ENCODE measurements at regions not wholly inside any gene's neighbourhood (a gene's known extent, or its start where the extent isn't known, plus 50 kb on each side); places are given as distances from the start of the nearest gene placed in this dataset.

GRCh38 chr2:161100211-161100895 is 59.9 kb upstream of the TANK start:
- Histone ChIP-seq H3K4me2 (ENCODE audit: low read length) (no peak overlapping the region), H3K9ac (ENCODE audit: low read length) (no peak overlapping the region), H3F3A (ENCODE audit: insufficient read depth, low read length) (no peaks in the 10 kb centered on the region), H3K36me3 (ENCODE audit: insufficient read depth, low read length) (no peaks in the 10 kb centered on the region), H3K27me3 (ENCODE audit: insufficient read depth, low read length) (no peaks in the 10 kb centered on the region), H4K20me1 (ENCODE audit: insufficient read depth, low read length) (no peaks in the 10 kb centered on the region), H3K27ac (ENCODE audit: low read depth, low read length, poor library complexity, severe bottlenecking) (no peak overlapping the region), H3K9me3 (ENCODE audit: low read length) (no peaks in the 10 kb centered on the region), H2AFZ (ENCODE audit: low read length) (no peak overlapping the region), H3K4me1 (ENCODE audit: insufficient read depth, low read length, severe bottlenecking) (no peaks in the 10 kb centered on the region), H3K4me3 (ENCODE audit: low read depth, low read length, poor library complexity, severe bottlenecking) (no peak overlapping the region), H3K79me2 (ENCODE audit: insufficient read depth, low read length) (no peaks in the 10 kb centered on the region), H3K9me2 (ENCODE audit: low read depth, low read length) (no peaks in the 10 kb centered on the region)
- TF ChIP-seq EZH2 (IDR thresholded peaks at IDR 0.05; ENCODE audit: borderline replicate concordance, low read length) (no peak), CTCF (IDR thresholded peaks at IDR 0.05; ENCODE audit: low read length) (no peak)

GRCh38 chr2:161101406-161101805 is 58.8 kb upstream of the TANK start:
- no peak overlapping the region for H3K4me3 ChIP-seq (ENCODE audit: low read depth, low read length, poor library complexity, severe bottlenecking)
- H3K4me2 ChIP-seq (ENCODE audit: low read length): no peak overlapping the region

GRCh38 chr2:161102770-161103450 is 57.3 kb upstream of the TANK start:
- Histone ChIP-seq H3F3A (ENCODE audit: insufficient read depth, low read length) (no peaks in the 10 kb centered on the region), H3K4me2 (ENCODE audit: low read length) (no peak overlapping the region)

More at GRCh38 chr2:161101406-161101805, 58.8 kb upstream of the TANK start:
- Histone ChIP-seq H3K9me3 (ENCODE audit: low read length) (no peaks in the 10 kb centered on the region), H3K4me1 (ENCODE audit: insufficient read depth, low read length, severe bottlenecking) (no peaks in the 10 kb centered on the region), H3F3A (ENCODE audit: insufficient read depth, low read length) (no peaks in the 10 kb centered on the region), H3K9me2 (ENCODE audit: low read depth, low read length) (no peaks in the 10 kb centered on the region), H2AFZ (ENCODE audit: low read length) (no peak overlapping the region), H3K36me3 (ENCODE audit: insufficient read depth, low read length) (no peaks in the 10 kb centered on the region), H3K27ac (ENCODE audit: low read depth, low read length, poor library complexity, severe bottlenecking) (no peak overlapping the region), H3K79me2 (ENCODE audit: insufficient read depth, low read length) (no peaks in the 10 kb centered on the region), H4K20me1 (ENCODE audit: insufficient read depth, low read length) (no peaks in the 10 kb centered on the region), H3K9ac (ENCODE audit: low read length) (no peak overlapping the region), H3K27me3 (ENCODE audit: insufficient read depth, low read length) (no peaks in the 10 kb centered on the region)
- TF ChIP-seq EZH2 (IDR thresholded peaks at IDR 0.05; ENCODE audit: borderline replicate concordance, low read length) (no peak), CTCF (IDR thresholded peaks at IDR 0.05; ENCODE audit: low read length) (no peak)

More at GRCh38 chr2:161102770-161103450, 57.3 kb upstream of the TANK start:
- H3K36me3 ChIP-seq (ENCODE audit: insufficient read depth, low read length): no peaks in the 10 kb centered on the region
- no peaks in the 10 kb centered on the region for H3K9me3 ChIP-seq (ENCODE audit: low read length)
- no peaks in the 10 kb centered on the region for H3K27me3 ChIP-seq (ENCODE audit: insufficient read depth, low read length)
- no peaks in the 10 kb centered on the region for H3K79me2 ChIP-seq (ENCODE audit: insufficient read depth, low read length)
- H3K4me3 ChIP-seq (ENCODE audit: low read depth, low read length, poor library complexity, severe bottlenecking): no peak overlapping the region
- no peak overlapping the region for H3K9ac ChIP-seq (ENCODE audit: low read length)
- no peaks in the 10 kb centered on the region for H3K9me2 ChIP-seq (ENCODE audit: low read depth, low read length)
- no peak overlapping the region for H2AFZ ChIP-seq (ENCODE audit: low read length)
- H3K4me1 ChIP-seq (ENCODE audit: insufficient read depth, low read length, severe bottlenecking): no peaks in the 10 kb centered on the region
- H3K27ac ChIP-seq (ENCODE audit: low read depth, low read length, poor library complexity, severe bottlenecking): no peak overlapping the region
- TF ChIP-seq CTCF (IDR thresholded peaks at IDR 0.05; ENCODE audit: low read length) (no peak), EZH2 (IDR thresholded peaks at IDR 0.05; ENCODE audit: borderline replicate concordance, low read length) (no peak)
- H4K20me1 ChIP-seq (ENCODE audit: insufficient read depth, low read length): no peaks in the 10 kb centered on the region
